GM18519 (cell line): ENCODE measurements at regions not wholly inside any gene's neighbourhood (a gene's known extent, or its start where the extent isn't known, plus 50 kb on each side); places are given as distances from the start of the nearest gene placed in this dataset.
A peak's percentile ranks its signal among the peaks of the same experiment; 100 is the strongest.

ENCODE experiments used
- ATAC-seq: cut with Tn5 transposase; IDR thresholded peaks from one replicate; pipeline ENCODE4 v1.9.1; 2021; ENCODE audit warnings: mild to moderate bottlenecking, moderate library complexity; ENCODE audit not compliant: unreplicated experiment, low FRiP score

DNA sequence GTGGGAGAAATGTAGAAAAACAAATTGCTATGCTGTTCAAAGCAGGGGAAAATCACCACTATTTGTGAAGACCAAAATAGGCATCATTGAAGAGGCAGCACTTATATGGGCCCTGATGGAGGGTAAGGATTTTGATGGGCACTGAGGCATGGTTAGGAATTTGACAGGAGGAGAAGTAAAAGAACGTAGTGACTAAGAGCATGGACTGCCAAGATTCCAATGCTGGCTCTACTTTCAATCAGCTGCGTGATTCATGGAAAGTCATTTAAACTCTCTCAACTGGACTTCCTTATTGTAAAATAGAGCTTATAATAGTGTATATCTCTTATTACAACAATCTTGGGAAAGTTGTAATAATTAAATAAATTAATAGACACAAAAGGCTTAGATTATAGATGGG, 267.7 kb upstream of the G2E3 start:
- ATAC-seq, result no peak

DNA sequence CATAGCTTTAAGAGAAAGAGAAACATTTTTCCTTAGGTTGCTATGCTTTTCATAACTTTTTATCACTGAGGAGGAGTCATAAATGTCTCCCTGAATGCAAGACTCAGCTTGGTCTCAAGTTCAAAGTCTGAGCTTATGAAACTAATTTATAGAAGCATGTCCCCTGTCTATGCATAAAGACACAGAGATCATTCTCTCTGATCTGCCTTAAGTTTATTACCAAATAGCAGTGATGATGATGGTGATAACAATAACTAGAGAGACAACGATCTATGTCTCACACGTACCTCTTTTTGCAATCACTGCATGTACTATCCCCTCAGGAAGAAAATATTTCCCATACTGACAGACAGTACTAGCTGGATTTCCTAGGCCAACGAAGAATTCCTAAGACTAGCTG, 266.4 kb upstream of the G2E3 start:
- no peak for ATAC-seq

DNA sequence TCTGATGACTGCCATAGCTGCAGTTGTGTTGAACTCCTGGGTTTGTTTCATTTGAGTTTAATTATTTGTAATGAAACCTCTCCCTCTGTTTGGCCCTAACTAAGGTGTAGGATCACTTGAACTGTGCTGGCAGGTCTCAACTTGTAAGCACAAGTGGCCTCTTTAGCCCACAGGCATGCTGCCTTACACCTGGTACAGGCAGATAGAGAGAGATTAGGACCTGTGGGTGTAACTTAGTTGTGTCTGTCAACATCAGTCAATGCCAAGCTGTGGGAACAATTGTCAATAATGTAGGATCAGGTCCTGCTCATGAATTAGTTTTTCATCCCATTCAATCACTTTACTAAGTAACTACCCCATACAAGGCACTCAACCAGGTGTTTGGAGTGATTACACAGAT, 263.0 kb upstream of the G2E3 start:
- ATAC-seq, result no peak

DNA sequence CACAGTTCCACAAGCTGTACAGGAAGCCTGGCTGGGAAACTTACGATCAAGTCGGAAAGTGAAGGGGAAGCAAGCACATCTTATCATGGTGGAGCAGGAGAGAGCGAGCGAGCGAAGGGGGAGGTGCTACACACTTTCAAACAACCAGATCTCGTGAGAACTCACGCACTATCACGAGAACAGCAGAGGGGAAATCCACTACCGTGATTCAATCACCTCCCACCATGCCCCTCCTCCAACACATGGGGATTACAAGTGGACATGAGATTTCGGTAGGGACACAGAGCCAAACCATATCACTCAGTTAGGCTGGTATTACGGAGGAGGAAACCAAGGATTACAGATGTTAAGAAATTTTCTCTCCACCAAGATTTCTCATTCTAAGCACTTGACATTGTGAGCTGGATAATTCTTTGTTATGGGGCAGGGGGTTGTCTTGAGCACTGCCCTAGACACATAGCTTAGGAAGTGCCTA, 262.0 kb upstream of the G2E3 start:
- no peak for ATAC-seq

DNA sequence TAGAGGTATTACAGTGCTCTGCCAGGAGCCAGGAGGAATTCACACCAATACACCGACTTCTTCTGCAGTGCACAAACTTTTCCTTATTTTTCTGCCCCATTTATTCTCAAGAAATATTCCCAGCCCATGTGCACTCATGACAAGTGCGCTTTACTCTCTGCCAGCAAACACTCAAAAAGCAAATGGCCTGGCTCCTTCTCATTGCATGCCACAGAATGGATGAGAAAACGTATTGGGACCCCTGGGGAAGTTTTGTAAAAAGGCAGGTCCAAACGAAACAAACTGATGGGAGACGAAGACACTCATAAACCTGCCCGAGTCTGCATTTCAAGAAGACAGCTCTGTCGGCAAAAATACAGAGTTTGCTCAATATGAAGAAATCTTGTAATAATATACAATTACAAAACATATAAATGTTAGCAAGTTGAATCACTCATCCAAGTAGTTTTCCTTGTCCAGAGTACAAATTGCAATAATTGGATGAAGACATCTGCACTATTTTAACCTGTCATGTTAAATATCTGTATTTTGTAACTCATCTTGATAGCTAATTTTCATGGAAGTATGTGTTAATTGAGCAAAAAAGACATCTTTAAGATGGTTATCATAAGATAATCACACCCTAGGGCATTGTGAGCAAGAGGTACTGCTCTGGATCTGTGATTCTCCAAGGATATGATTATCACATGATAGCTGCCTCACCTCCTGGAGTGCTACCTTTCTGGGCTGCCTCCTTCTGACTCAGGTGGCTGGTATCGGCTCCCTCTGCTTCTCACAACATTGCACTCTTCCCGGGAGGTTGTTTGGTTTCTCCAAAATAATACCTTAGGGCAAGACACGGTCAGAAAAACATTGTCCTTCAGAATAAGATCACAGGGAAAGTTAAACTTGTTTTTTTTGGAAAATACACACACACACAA, 260.8 kb upstream of the G2E3 start:
- ATAC-seq, result no peak

DNA sequence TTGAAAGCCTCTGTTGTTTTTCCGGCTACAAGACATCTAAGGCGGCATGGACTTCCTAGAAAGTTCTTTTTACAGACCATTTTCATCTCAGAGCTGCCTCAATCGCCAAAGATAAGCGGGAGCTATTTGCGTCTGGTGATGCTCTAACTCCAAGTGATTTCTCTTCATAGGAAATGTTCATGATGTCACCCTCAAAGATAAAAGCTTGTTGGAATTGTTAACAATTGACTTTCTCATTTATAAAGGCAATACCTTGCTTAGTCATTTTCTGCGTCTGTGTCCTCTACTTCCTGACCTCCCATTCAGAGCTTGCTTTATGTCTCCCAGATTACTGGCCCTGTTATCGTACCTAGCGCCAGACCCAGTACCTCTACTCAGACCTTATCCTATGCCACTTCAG, 259.0 kb upstream of the G2E3 start:
- ATAC-seq, result no peak

DNA sequence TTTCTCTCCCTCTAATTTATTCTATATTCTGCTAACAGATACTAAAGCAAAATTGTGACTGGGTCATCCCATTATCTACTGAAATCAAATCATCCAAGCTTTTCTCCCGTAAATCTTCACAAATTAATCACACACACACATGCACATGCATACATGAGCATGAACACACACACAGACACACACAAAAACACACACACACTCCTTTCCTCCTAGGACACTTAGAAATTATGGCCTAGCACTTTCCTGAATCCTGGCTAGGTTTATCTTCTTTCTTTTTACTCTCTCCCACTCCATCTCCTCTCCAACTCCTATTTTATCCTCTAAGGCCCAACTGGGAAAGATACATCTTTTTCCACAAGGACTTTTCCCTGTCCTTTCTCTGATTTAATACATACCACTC, 255.6 kb upstream of the G2E3 start:
- no peak for ATAC-seq

DNA sequence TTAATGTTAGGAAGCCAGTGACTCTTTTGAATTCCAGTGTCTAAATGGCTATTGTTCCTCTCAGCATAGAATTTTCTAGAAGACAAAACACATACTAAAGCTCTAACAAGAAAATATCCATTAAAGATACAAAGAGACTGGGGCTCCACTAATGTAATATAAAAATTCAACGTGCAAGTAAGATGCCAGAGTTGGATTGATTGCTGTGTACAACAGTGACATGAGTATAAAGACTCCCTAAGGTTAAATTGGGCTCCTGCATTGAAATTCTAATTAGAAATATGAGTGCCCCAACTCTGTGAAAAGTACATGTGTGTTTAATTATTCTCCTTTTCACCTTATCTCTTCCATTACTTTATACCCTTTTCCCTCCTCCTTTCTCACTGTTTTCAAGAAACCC, 253.6 kb upstream of the G2E3 start:
- ATAC-seq, result no peak

DNA sequence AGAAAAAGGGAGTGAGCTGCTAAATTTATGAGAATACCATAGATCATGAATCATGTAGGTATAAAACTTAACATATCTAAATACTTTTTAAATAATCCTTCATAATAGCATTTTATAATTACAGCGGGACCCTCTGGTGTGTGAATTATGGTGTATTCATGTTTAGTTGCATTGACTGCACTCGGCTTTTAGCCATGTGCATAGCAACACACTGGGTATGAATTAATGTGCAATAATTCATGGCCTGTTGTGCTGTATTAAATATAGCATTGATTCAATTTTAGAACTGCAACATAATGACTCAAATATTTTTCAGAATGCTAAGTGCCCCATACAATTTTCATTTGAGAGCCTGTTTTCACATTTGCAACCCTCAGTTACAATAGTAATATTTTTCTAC, 249.6 kb upstream of the G2E3 start:
- no peak for ATAC-seq

DNA sequence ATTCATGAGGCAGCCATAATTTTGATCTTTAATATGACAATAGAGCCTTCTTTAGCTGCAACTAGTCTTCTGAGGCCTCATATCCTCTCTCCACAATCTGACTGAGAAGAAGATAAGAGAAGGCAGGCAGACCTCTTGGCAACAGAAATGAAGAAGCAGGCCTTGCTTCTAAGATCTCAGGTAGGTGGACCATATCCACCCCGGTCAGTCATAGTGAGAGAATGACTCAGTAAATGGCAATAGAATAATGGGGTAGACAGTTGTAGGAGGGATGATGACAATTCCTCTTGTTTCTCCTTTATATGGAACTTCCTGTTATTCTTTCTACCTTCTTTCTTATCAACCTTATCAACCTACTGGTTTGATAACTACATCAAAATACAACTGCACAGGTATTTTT, 246.7 kb upstream of the G2E3 start:
- ATAC-seq, result peak; percentile 90

DNA sequence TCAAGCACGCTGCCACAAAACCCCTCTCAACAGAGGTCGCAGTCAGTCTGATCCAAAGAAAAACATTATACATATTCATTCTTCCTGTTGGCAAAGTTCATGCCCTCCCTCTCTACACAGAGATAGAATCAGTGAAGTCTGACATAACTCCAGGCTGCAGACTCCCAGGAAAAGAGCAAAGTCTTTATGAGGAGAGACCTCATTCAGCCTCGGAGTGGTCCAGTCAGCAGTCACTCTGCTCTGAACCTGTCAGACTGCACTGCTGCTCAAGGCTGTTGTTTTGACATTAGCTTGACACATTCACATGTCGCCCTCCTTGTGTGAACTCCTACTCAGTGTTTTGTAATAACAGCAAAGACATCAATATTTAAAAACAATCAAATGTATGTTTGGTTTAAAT, 241.2 kb upstream of the G2E3 start:
- ATAC-seq, result no peak

DNA sequence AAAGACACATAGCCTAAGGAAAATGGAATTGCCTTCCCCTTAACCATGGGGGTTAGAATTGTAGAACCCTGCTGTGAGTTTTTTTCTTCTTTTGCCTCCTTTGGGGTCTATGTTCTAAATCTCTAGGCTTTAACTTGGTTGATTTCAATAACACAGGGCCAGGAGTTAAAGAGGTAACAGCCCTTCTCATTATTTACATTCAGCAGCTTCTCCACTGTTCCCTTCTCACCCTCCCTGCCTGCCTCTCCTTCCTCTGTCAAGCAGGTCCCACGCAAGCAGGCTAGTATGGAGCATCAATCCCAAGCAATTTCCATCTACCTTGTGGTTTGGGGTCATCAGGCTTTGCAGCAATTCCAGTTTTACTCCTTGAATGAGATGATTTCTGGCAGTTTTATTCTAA, 236.1 kb upstream of the G2E3 start:
- no peak for ATAC-seq

DNA sequence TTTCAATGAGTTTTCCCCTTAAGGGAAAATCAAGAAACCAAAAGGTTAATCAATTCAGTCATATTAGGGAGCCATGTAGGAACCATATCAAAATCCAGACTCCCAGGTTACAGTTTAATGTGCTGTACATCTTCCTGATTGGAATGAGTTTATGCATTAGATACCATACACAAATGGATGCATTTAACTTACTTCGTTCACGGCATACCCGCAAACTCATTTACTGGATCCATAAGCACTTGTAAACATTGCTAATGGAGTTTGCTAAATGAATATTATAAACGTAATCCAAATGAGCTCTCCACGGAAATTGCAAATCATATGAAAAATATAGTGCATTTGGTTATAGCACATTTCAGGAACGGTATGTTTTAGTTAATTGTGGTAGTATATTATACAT, 228.9 kb upstream of the G2E3 start:
- ATAC-seq, result no peak

DNA sequence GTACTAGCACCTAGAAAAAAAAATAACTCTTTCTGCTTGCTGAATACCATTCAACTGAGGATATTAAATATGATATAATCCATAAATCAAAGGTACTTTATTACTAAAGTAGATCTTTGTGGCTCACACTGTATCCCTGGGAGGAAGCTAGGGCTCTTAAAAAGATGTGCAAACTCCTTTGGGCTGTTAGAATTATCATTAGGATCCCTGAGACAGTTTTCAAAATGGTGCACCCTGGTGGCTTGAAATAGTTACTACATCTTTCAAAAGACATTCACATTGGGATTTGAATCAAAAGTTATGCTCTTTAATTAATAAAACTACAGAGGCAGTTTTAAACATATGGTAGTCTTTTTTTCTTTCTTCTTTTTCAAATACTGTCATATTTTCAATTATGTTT, 228.5 kb upstream of the G2E3 start:
- ATAC-seq, result no peak

DNA sequence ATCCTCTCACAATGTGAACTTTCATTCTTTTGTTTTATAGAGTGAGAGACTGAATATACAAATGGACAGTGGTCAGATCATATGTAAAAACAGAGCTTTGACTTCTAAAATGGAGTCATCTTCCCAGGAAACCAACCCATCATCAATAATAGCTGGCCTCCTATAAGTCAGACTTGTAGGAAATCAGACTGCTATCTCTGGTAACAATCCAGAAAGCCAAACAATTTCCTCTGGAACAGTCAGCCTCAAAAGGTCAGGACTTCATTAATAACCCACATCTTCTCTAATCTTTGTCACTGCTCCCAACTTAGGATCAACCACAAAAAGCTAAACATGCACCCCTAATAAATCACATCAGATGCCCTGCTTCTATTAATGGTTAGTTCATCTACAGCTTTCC, 227.9 kb upstream of the G2E3 start:
- ATAC-seq, result no peak

DNA sequence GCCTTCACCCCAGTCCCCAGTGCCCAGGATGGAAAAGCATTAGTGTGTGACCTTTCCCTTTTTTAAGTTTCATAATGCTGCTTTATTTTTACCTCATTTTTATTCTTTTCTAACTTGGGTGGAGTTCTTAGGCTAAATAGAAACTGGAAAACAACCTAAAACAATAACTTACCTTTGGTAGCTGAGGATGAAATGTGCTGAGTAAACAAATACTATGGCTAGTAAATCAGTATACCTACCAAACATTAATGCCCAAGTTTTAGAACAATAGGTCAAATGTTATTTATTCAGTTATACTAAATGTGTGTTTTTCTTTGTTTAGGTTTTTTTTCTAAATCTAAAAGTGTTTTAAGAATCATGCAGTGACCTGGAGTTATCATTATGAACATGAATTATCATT, 226.6 kb upstream of the G2E3 start:
- ATAC-seq, result no peak

DNA sequence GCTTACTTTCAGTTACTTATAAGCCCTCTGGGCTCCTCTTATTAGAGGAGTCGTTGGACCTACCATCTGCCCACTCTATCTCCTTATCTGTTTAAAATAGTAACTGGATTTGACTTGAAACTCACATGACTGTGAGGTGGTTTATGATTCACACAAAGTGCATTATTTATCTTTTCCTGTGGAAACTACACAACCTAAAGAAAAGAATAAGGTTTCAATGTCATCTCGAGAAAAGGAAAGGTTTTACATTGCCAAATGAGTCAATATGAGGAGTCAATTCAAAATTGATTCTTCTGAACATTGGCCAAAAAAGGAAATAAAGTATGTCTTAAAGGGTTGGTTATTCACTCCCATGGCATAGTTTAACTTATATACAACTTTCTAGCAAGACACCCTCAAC, 225.0 kb upstream of the G2E3 start:
- ATAC-seq, result no peak

DNA sequence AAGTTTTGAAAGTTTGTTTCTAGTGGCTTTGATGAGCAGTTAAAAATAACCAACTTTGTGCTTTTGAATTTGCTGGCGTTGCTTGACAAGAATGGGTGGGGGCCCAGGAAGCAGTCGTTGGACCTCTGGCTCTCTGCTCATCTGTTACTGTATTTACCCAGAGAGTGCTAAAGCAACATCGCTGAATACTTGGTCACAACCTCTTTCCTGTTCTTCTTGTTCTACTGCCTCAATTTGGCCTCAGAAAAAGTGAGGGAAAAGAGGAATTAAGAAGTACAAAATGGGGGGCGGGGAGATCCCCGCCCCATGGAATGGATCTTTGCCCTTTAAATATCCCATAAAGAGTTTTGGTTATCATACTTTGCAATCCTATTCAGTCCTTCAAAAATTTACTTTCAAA, 221.5 kb upstream of the G2E3 start:
- ATAC-seq, result no peak

DNA sequence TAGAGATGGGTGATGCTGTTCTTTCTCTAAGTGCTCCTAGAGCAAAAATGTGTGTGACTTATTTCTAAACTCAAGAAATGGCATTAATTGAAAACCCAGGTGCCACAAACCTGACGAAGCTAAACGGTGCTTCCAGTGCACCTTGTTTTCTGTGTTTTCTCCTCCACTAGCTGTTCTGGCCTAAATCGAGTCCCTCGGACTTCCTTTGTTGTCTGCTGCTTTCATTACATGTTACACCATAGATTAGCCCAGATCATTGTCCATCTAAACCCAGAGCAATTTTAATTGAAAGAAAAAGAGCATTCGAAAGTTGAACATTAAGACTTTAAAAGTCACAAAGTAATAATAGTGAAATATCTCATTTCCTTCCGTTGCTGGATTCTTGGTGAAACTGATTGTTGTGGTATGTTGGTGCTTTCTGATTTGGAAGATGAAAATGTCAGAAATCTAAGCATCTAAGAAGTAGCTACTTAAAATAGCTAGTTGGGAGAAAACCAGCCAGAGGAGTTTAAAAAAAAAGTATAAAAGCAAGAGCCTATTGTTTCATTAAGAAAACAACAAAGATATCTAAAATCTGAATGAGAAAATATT, 219.6 kb upstream of the G2E3 start:
- ATAC-seq, result no peak

DNA sequence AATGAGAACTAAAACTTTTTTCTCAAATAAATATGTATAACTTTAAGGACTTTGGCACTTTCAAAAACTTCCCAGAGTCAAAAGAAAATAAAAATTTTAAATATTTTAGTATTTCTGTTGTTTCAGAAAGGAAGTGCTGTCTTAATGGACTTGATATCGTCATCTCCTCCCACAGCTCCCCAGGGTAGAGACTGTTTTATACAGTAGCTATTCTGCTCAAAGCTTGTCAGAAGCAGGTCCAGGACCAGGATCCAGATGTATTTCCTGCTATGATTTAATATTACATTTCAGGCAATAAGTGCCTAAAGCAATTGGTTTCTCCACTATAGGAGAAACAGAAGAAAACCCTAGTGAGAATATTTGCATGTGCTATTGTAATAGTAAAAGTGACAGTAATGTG, 218.5 kb upstream of the G2E3 start:
- ATAC-seq, result no peak

DNA sequence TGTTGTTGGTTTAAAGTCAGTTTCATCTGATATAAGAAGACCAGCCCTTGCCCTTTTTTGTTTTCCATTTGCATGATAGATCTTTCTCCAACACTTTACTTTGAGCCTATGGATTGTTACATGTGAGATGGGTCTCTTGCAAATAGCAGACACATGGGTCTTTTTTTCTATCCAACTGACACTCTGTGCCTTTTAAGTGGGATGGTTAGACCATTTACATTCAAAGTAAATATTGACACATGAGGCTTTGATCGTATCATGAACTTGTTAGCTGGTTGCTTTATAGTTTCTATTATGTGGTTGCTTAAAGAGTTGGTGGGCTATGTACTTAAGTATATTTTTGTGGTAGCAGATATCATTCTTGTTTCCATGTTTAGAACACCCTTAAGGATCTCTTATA, 213.4 kb upstream of the G2E3 start:
- no peak for ATAC-seq

DNA sequence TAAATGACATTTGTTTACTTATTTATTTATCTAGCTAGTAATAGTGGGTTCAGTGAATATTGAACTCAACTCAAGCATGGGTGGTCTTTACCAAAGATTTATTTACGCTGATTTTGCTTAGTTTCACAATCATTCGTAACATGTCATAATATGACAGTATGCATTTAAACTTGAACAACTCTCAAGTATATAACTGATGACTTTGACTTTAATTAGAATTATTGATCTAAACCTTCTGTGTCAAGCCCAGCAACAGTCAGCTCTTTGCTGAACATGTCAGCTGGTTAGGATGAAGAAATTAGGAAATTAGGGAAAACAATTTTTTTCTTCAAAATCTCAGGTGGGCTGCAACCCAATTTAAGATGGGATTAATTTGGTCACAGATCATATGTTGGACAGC, 210.5 kb upstream of the G2E3 start:
- ATAC-seq, result no peak
